ENCODE measurements at regions not wholly inside any gene's neighbourhood (a gene's known extent, or its start where the extent isn't known, plus 50 kb on each side); places are given as distances from the start of the nearest gene placed in this dataset.

- no peaks in the 10 kb centered on the region for H3K36me3 ChIP-seq (ENCODE audit: control insufficient read depth in 2 of 2, insufficient read depth in 2 of 2, low read length in 2 of 2)
- H3K4me3 ChIP-seq (ENCODE audit: low read length in 2 of 2) = no peak overlapping the region
- peaks cover 0 to 9% of the 10 kb centered on the region in 2 donors for H3K27me3 ChIP-seq (ENCODE audit: control insufficient read depth in 1 of 2, insufficient read depth in 2 of 2, low read length in 2 of 2)
- no peak overlapping the region for H3K9ac ChIP-seq (ENCODE audit: low read length in 2 of 2)
- no peak overlapping the region for H3K27ac ChIP-seq (ENCODE audit: low read length)
- H3K4me1 ChIP-seq (ENCODE audit: control insufficient read depth, insufficient read depth, low read length) = no peaks in the 10 kb centered on the region
- H3K9me3 ChIP-seq (ENCODE audit: control insufficient read depth in 2 of 2, low read length in 2 of 2) = no peaks in the 10 kb centered on the region
Observed at GRCh38 chr3:10583798-10584708, 78.7 kb upstream of the ATP2B2 start.

GRCh38 chr3:10585945-10586344 lies 80.6 kb upstream of the ATP2B2 start:
- no peak overlapping the region for H3K4me3 ChIP-seq (ENCODE audit: low read length in 2 of 2)
- peaks cover 0 to 9% of the 10 kb centered on the region in 2 donors for H3K27me3 ChIP-seq (ENCODE audit: control insufficient read depth in 1 of 2, insufficient read depth in 2 of 2, low read length in 2 of 2)
- H3K4me1 ChIP-seq (ENCODE audit: control insufficient read depth, insufficient read depth, low read length) = no peaks in the 10 kb centered on the region
- no peak overlapping the region for H3K9ac ChIP-seq (ENCODE audit: low read length in 2 of 2)
- no peak overlapping the region for H3K27ac ChIP-seq (ENCODE audit: low read length)
- no peaks in the 10 kb centered on the region for H3K9me3 ChIP-seq (ENCODE audit: control insufficient read depth in 2 of 2, low read length in 2 of 2)
- no peaks in the 10 kb centered on the region for H3K36me3 ChIP-seq (ENCODE audit: control insufficient read depth in 2 of 2, insufficient read depth in 2 of 2, low read length in 2 of 2)

- Histone ChIP-seq H3K9me3 (ENCODE audit: control insufficient read depth in 2 of 2, low read length in 2 of 2) (no peaks in the 10 kb centered on the region), H3K36me3 (ENCODE audit: control insufficient read depth in 2 of 2, insufficient read depth in 2 of 2, low read length in 2 of 2) (no peaks in the 10 kb centered on the region), H3K27me3 (ENCODE audit: control insufficient read depth in 1 of 2, insufficient read depth in 2 of 2, low read length in 2 of 2) (peaks cover 0 to 2% of the 10 kb centered on the region in 2 donors), H3K4me3 (ENCODE audit: low read length in 2 of 2) (no peak overlapping the region), H3K27ac (ENCODE audit: low read length) (no peak overlapping the region), H3K9ac (ENCODE audit: low read length in 2 of 2) (no peak overlapping the region), H3K4me1 (ENCODE audit: control insufficient read depth, insufficient read depth, low read length) (no peaks in the 10 kb centered on the region)
Observed at GRCh38 chr3:10594915-10595314, 89.5 kb upstream of the ATP2B2 start.

- Histone ChIP-seq H3K36me3 (ENCODE audit: control insufficient read depth in 2 of 2, insufficient read depth in 2 of 2, low read length in 2 of 2) (no peaks in the 10 kb centered on the region), H3K27me3 (ENCODE audit: control insufficient read depth in 1 of 2, insufficient read depth in 2 of 2, low read length in 2 of 2) (peaks cover 0 to 2% of the 10 kb centered on the region in 2 donors), H3K27ac (ENCODE audit: low read length) (no peak overlapping the region), H3K4me1 (ENCODE audit: control insufficient read depth, insufficient read depth, low read length) (no peaks in the 10 kb centered on the region), H3K9me3 (ENCODE audit: control insufficient read depth in 2 of 2, low read length in 2 of 2) (no peaks in the 10 kb centered on the region), H3K4me3 (ENCODE audit: low read length in 2 of 2) (no peak overlapping the region), H3K9ac (ENCODE audit: low read length in 2 of 2) (no peak overlapping the region)
Observed at GRCh38 chr3:10596746-10597448, 91.5 kb upstream of the ATP2B2 start.

GRCh38 chr3:10597733-10598132 lies 92.3 kb upstream of the ATP2B2 start:
- H3K9me3 ChIP-seq (ENCODE audit: control insufficient read depth in 2 of 2, low read length in 2 of 2) = no peaks in the 10 kb centered on the region
- H3K4me3 ChIP-seq (ENCODE audit: low read length in 2 of 2) = no peak overlapping the region
- peaks cover 0 to 2% of the 10 kb centered on the region in 2 donors for H3K27me3 ChIP-seq (ENCODE audit: control insufficient read depth in 1 of 2, insufficient read depth in 2 of 2, low read length in 2 of 2)
- H3K27ac ChIP-seq (ENCODE audit: low read length) = no peak overlapping the region
- H3K36me3 ChIP-seq (ENCODE audit: control insufficient read depth in 2 of 2, insufficient read depth in 2 of 2, low read length in 2 of 2) = no peaks in the 10 kb centered on the region
- H3K4me1 ChIP-seq (ENCODE audit: control insufficient read depth, insufficient read depth, low read length) = no peaks in the 10 kb centered on the region
- H3K9ac ChIP-seq (ENCODE audit: low read length in 2 of 2) = no peak overlapping the region

GRCh38 chr3:10599017-10599416 lies 93.6 kb upstream of the ATP2B2 start:
- no peaks in the 10 kb centered on the region for H3K9me3 ChIP-seq (ENCODE audit: control insufficient read depth in 2 of 2, low read length in 2 of 2)
- no peaks in the 10 kb centered on the region for H3K36me3 ChIP-seq (ENCODE audit: control insufficient read depth in 2 of 2, insufficient read depth in 2 of 2, low read length in 2 of 2)
- no peaks in the 10 kb centered on the region for H3K4me1 ChIP-seq (ENCODE audit: control insufficient read depth, insufficient read depth, low read length)
- no peak overlapping the region for H3K4me3 ChIP-seq (ENCODE audit: low read length in 2 of 2)
- peaks cover 0 to 2% of the 10 kb centered on the region in 2 donors for H3K27me3 ChIP-seq (ENCODE audit: control insufficient read depth in 1 of 2, insufficient read depth in 2 of 2, low read length in 2 of 2)
- H3K9ac ChIP-seq (ENCODE audit: low read length in 2 of 2) = no peak overlapping the region
- H3K27ac ChIP-seq (ENCODE audit: low read length) = no peak overlapping the region

GRCh38 chr3:10599444-10599843 lies 94.1 kb upstream of the ATP2B2 start:
- Histone ChIP-seq H3K9me3 (ENCODE audit: control insufficient read depth in 2 of 2, low read length in 2 of 2) (no peaks in the 10 kb centered on the region), H3K27ac (ENCODE audit: low read length) (no peak overlapping the region), H3K4me1 (ENCODE audit: control insufficient read depth, insufficient read depth, low read length) (no peaks in the 10 kb centered on the region), H3K4me3 (ENCODE audit: low read length in 2 of 2) (no peak overlapping the region), H3K9ac (ENCODE audit: low read length in 2 of 2) (no peak overlapping the region), H3K36me3 (ENCODE audit: control insufficient read depth in 2 of 2, insufficient read depth in 2 of 2, low read length in 2 of 2) (no peaks in the 10 kb centered on the region), H3K27me3 (ENCODE audit: control insufficient read depth in 1 of 2, insufficient read depth in 2 of 2, low read length in 2 of 2) (peaks cover 0 to 2% of the 10 kb centered on the region in 2 donors)

- Histone ChIP-seq H3K36me3 (ENCODE audit: control insufficient read depth in 2 of 2, insufficient read depth in 2 of 2, low read length in 2 of 2) (no peaks in the 10 kb centered on the region), H3K27ac (ENCODE audit: low read length) (no peak overlapping the region), H3K9ac (ENCODE audit: low read length in 2 of 2) (no peak overlapping the region), H3K27me3 (ENCODE audit: control insufficient read depth in 1 of 2, insufficient read depth in 2 of 2, low read length in 2 of 2) (peaks cover 0 to 3% of the 10 kb centered on the region in 2 donors), H3K4me3 (ENCODE audit: low read length in 2 of 2) (no peak overlapping the region), H3K4me1 (ENCODE audit: control insufficient read depth, insufficient read depth, low read length) (no peaks in the 10 kb centered on the region), H3K9me3 (ENCODE audit: control insufficient read depth in 2 of 2, low read length in 2 of 2) (no peaks in the 10 kb centered on the region)
Observed at GRCh38 chr3:10600296-10600714, 94.9 kb upstream of the ATP2B2 start.

GRCh38 chr3:10600726-10601125 lies 95.3 kb upstream of the ATP2B2 start:
- H3K9ac ChIP-seq (ENCODE audit: low read length in 2 of 2) = no peak overlapping the region
- no peak overlapping the region for H3K4me3 ChIP-seq (ENCODE audit: low read length in 2 of 2)
- H3K36me3 ChIP-seq (ENCODE audit: control insufficient read depth in 2 of 2, insufficient read depth in 2 of 2, low read length in 2 of 2) = no peaks in the 10 kb centered on the region
- H3K27ac ChIP-seq (ENCODE audit: low read length) = no peak overlapping the region
- H3K4me1 ChIP-seq (ENCODE audit: control insufficient read depth, insufficient read depth, low read length) = no peaks in the 10 kb centered on the region
- no peaks in the 10 kb centered on the region for H3K9me3 ChIP-seq (ENCODE audit: control insufficient read depth in 2 of 2, low read length in 2 of 2)
- peaks cover 0 to 3% of the 10 kb centered on the region in 2 donors for H3K27me3 ChIP-seq (ENCODE audit: control insufficient read depth in 1 of 2, insufficient read depth in 2 of 2, low read length in 2 of 2)

GRCh38 chr3:10601151-10601856 lies 95.9 kb upstream of the ATP2B2 start:
- no peaks in the 10 kb centered on the region for H3K36me3 ChIP-seq (ENCODE audit: control insufficient read depth in 2 of 2, insufficient read depth in 2 of 2, low read length in 2 of 2)
- H3K4me1 ChIP-seq (ENCODE audit: control insufficient read depth, insufficient read depth, low read length) = no peaks in the 10 kb centered on the region
- H3K9me3 ChIP-seq (ENCODE audit: control insufficient read depth in 2 of 2, low read length in 2 of 2) = no peaks in the 10 kb centered on the region
- no peak overlapping the region for H3K9ac ChIP-seq (ENCODE audit: low read length in 2 of 2)
- H3K4me3 ChIP-seq (ENCODE audit: low read length in 2 of 2) = no peak overlapping the region
- H3K27me3 ChIP-seq (ENCODE audit: control insufficient read depth in 1 of 2, insufficient read depth in 2 of 2, low read length in 2 of 2) = peaks cover 0 to 5% of the 10 kb centered on the region in 2 donors
- no peak overlapping the region for H3K27ac ChIP-seq (ENCODE audit: low read length)

Measured in stomach smooth muscle (tissue), 2 donors.